Breast epithelium (tissue), 3 donors: ENCODE measurements at regions not wholly inside any gene's neighbourhood (a gene's known extent, or its start where the extent isn't known, plus 50 kb on each side); places are given as distances from the start of the nearest gene placed in this dataset.

ENCODE experiments used
- CTCF ChIP-seq, 3 donors: fragments of 450-650 bp; IDR thresholded peaks; one replicate each; pipeline ENCODE4 v1.5.1; 2016 to 2017; ENCODE audit warnings: antibody characterized with exemption in 3 of 3, mild to moderate bottlenecking in 3 of 3, moderate library complexity in 3 of 3
- POLR2A ChIP-seq: fragments of 450-650 bp; IDR thresholded peaks from one replicate; pipeline ENCODE4 v1.6.1; 2016; ENCODE audit warnings: antibody characterized with exemption, mild to moderate bottlenecking, moderate library complexity
- POLR2AphosphoS5 ChIP-seq, 3 donors: sonication (generic); formaldehyde crosslinking; IDR thresholded peaks; one replicate each; pipeline ENCODE4 v1.6.1; 2017; ENCODE audit warnings: antibody characterized with exemption in 3 of 3

- TF ChIP-seq CTCF (IDR thresholded peaks at IDR 0.05) (no peak), POLR2A (no peak), POLR2AphosphoS5 (IDR thresholded peaks at IDR 0.05) (no peak)
Observed at GRCh38 chr13:54676526-54677113, 1648.0 kb downstream of the OLFM4 start.
